HT-29 (cell line): ENCODE measurements at regions not wholly inside any gene's neighbourhood (a gene's known extent, or its start where the extent isn't known, plus 50 kb on each side); places are given as distances from the start of the nearest gene placed in this dataset.
"Not testable (repeated sequence)": the region's sequence is repeated elsewhere in the genome, so short reads cannot be mapped to it uniquely, and the experiment has no call there.

Source experiments
- DNase-seq: peaks from one replicate; pipeline ENCODE4 v3.0.0-alpha.2; 2015; ENCODE audit warnings: low spot score

- DNase-seq, result peak; percentile 23
These were observed 614.5 kb downstream of the PKHD1 start for GRCh38 chr6:51472745-51473487.

GRCh38 chr6:51474022-51474975 lies 613.1 kb downstream of the PKHD1 start:
- no peak for DNase-seq

- DNase-seq, result no peak
These were observed 609.6 kb downstream of the PKHD1 start for GRCh38 chr6:51477711-51478311.

GRCh38 chr6:51479296-51479695 lies 608.1 kb downstream of the PKHD1 start:
- no peak for DNase-seq

GRCh38 chr6:51480040-51480439 lies 607.4 kb downstream of the PKHD1 start:
- DNase-seq, result no peak

- not testable (repeated sequence) for DNase-seq
These were observed 601.5 kb downstream of the PKHD1 start for GRCh38 chr6:51485869-51486268.

- no peak for DNase-seq
These were observed 599.5 kb downstream of the PKHD1 start for GRCh38 chr6:51487937-51488336.

- DNase-seq, result no peak
These were observed 598.3 kb downstream of the PKHD1 start for GRCh38 chr6:51489133-51489532.

GRCh38 chr6:51490101-51490500 lies 597.3 kb downstream of the PKHD1 start:
- DNase-seq, result no peak

- DNase-seq, result no peak
These were observed 593.1 kb downstream of the PKHD1 start for GRCh38 chr6:51494342-51494741.

- DNase-seq, result no peak
These were observed 592.3 kb downstream of the PKHD1 start for GRCh38 chr6:51495096-51495495.

- DNase-seq, result no peak
These were observed 591.6 kb downstream of the PKHD1 start for GRCh38 chr6:51495610-51496396.

- DNase-seq, result no peak
These were observed 584.4 kb downstream of the PKHD1 start for GRCh38 chr6:51502996-51503395.

- no peak for DNase-seq
These were observed 582.0 kb downstream of the PKHD1 start for GRCh38 chr6:51505434-51505833.

GRCh38 chr6:51509597-51509996 lies 577.8 kb downstream of the PKHD1 start:
- no peak for DNase-seq

- no peak for DNase-seq
These were observed 576.3 kb downstream of the PKHD1 start for GRCh38 chr6:51511081-51511480.

GRCh38 chr6:51513891-51514747 lies 573.3 kb downstream of the PKHD1 start:
- DNase-seq, result no peak

GRCh38 chr6:51514748-51515402 lies 572.5 kb downstream of the PKHD1 start:
- DNase-seq, result no peak

- DNase-seq, result no peak
These were observed 561.4 kb downstream of the PKHD1 start for GRCh38 chr6:51526049-51526448.

GRCh38 chr6:51526922-51527321 lies 560.5 kb downstream of the PKHD1 start:
- DNase-seq, result no peak
